HCT116 (cell line): ENCODE measurements at regions not wholly inside any gene's neighbourhood (a gene's known extent, or its start where the extent isn't known, plus 50 kb on each side); places are given as distances from the start of the nearest gene placed in this dataset.

ENCODE experiments used
- CTCF ChIP-seq, 3 experiments: fragments of 200-600 bp in 1 of 3; sonication (generic) in 1 of 3; IDR thresholded peaks in 2 of 3; conservative IDR thresholded peaks in 1 of 3; 2 replicates each; pipeline ENCODE4 v1.5.1; 2012 to 2017; ENCODE audit warnings: low read depth in 2 of 3, low read length in 2 of 3, antibody characterized with exemption in 1 of 3, borderline replicate concordance in 1 of 3, control low read depth in 1 of 3, mild to moderate bottlenecking in 1 of 3, mixed read lengths in 1 of 3, mixed run types in 1 of 3, moderate library complexity in 1 of 3; ENCODE audit not compliant: insufficient read depth in 1 of 3
- SRF ChIP-seq: IDR thresholded peaks from 2 replicates; pipeline ENCODE4 v1.6.1; 2012; ENCODE audit warnings: low read depth
- ZFX ChIP-seq: fragments of 450-650 bp; IDR thresholded peaks from 2 replicates; pipeline ENCODE4 v1.6.1; 2017
- TF ChIP-seq, protein P1 (sequence below): IDR thresholded peaks from 2 replicates; pipeline ENCODE4 v1.6.1; 2012

DNA sequence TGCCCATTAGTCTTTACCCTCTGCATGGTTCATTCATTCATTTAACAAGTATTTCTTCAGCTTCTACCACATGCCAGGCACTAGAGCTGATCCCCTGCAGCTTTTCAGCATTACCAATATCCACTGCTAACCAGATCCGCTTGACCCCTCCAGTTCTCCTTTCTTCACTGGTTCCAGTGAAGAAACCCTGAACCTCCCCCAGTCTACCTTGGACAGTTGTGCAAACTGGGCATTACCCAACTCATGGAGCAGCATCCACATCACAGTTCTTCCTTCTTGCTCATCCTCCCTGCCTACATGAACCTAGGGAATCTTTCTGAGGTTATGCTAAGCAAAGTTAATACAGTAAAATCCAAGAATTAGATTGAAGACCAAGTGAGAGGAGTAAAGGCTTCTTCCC, 78.7 kb upstream of the SERP2 start:
- TF ChIP-seq SRF (no peak), CTCF (IDR thresholded peaks at IDR 0.05 in 2 of 3, conservative IDR thresholded peaks at IDR 0.05 in 1 of 3; ENCODE audit: borderline replicate concordance in 1 of 3, insufficient read depth in 1 of 3, low read depth in 2 of 3, low read length in 2 of 3) (no peak), ZFX (no peak)
- TF ChIP-seq, protein P1, sequence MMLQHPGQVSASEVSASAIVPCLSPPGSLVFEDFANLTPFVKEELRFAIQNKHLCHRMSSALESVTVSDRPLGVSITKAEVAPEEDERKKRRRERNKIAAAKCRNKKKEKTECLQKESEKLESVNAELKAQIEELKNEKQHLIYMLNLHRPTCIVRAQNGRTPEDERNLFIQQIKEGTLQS: no peak
